Fibroblast of lung (primary cell): ENCODE measurements at regions not wholly inside any gene's neighbourhood (a gene's known extent, or its start where the extent isn't known, plus 50 kb on each side); places are given as distances from the start of the nearest gene placed in this dataset.

Experiments
- DNase-seq, 2 donors: peaks; one replicate each; pipeline versions ENCODE4 v3.0.0 to v3.0.0-alpha.2; 2010; ENCODE audit warnings: low read depth in 2 of 2
- H2AFZ ChIP-seq: 2 replicates; pipeline ENCODE4 v1.5.1; 2012; ENCODE audit warnings: low read length, control low read depth, inconsistent platforms
- H3K27ac ChIP-seq: 2 replicates; pipeline ENCODE4 v1.5.1; 2011; ENCODE audit warnings: low read length, control low read depth; ENCODE audit not compliant: insufficient read depth
- H3K27me3 ChIP-seq: 2 replicates; pipeline ENCODE4 v1.5.1; 2011; ENCODE audit warnings: mild to moderate bottlenecking, low read length; ENCODE audit not compliant: control insufficient read depth, insufficient read depth
- H3K36me3 ChIP-seq: 2 replicates; pipeline ENCODE4 v1.5.1; 2011; ENCODE audit warnings: low read length; ENCODE audit not compliant: control insufficient read depth, insufficient read depth
- H3K4me1 ChIP-seq: 2 replicates; pipeline ENCODE4 v1.5.1; 2011; ENCODE audit warnings: low read length; ENCODE audit not compliant: control insufficient read depth, insufficient read depth; ENCODE audit errors: extremely low read depth
- H3K4me2 ChIP-seq: 2 replicates; pipeline ENCODE4 v1.5.1; 2011; ENCODE audit warnings: low read length, control low read depth; ENCODE audit not compliant: insufficient read depth; ENCODE audit errors: extremely low read depth
- H3K4me3 ChIP-seq, 4 experiments: fragments of 200-600 bp in 1 of 4; sonication (generic) in 1 of 4; replicated peaks in 1 of 4; 2 replicates each; pipeline ENCODE4 v1.5.1; 2011 to 2016; ENCODE audit warnings: low read length in 4 of 4, low read depth in 3 of 4, mild to moderate bottlenecking in 3 of 4, control low read depth in 2 of 4, inconsistent platforms in 1 of 4, mixed read lengths in 1 of 4; ENCODE audit not compliant: insufficient read depth in 1 of 4; ENCODE audit errors: control extremely low read depth in 1 of 4
- H3K79me2 ChIP-seq: 2 replicates; pipeline ENCODE4 v1.5.1; 2012; ENCODE audit warnings: mild to moderate bottlenecking, low read length, inconsistent platforms; ENCODE audit not compliant: control insufficient read depth, insufficient read depth
- H3K9ac ChIP-seq: 2 replicates; pipeline ENCODE4 v1.5.1; 2011; ENCODE audit warnings: mild to moderate bottlenecking, low read length, control low read depth; ENCODE audit not compliant: insufficient read depth
- H3K9me3 ChIP-seq: 2 replicates; pipeline ENCODE4 v1.5.1; 2012; ENCODE audit warnings: low read depth, low read length; ENCODE audit not compliant: control insufficient read depth, insufficient read depth
- H4K20me1 ChIP-seq: 2 replicates; pipeline ENCODE4 v1.5.1; 2011; ENCODE audit warnings: low read length; ENCODE audit not compliant: control insufficient read depth, insufficient read depth; ENCODE audit errors: extremely low read depth
- CTCF ChIP-seq, 2 donors: IDR thresholded peaks in 1 of 2; conservative IDR thresholded peaks in 1 of 2; 1 replicate in 1 of 2; 2 replicates in 1 of 2; pipeline ENCODE4 v1.5.1; 2011 to 2012; ENCODE audit warnings: low read length in 2 of 2, control low read depth in 1 of 2, inconsistent platforms in 1 of 2, low read depth in 1 of 2, mild to moderate bottlenecking in 1 of 2
- EZH2 ChIP-seq: IDR thresholded peaks from 2 replicates; pipeline ENCODE4 v1.5.1; 2012; ENCODE audit warnings: low read length, control low read depth, mild to moderate bottlenecking; ENCODE audit errors: missing control alignments

GRCh38 chr2:47257946-47258348 is 81.6 kb upstream of the CALM2 start:
- Histone ChIP-seq H3K9me3 (no peaks in the 10 kb centered on the region), H4K20me1 (no peaks in the 10 kb centered on the region), H3K27ac (no peak overlapping the region), H3K4me2 (no peak overlapping the region), H3K4me1 (no peaks in the 10 kb centered on the region), H3K4me3 (no peak overlapping the region), H3K36me3 (no peaks in the 10 kb centered on the region), H2AFZ (no peak overlapping the region), H3K79me2 (no peaks in the 10 kb centered on the region), H3K27me3 (no peaks in the 10 kb centered on the region), H3K9ac (no peak overlapping the region)
- no peak for DNase-seq
- TF ChIP-seq CTCF (conservative IDR thresholded peaks at IDR 0.05 in 1 of 2, IDR thresholded peaks at IDR 0.05 in 1 of 2; ENCODE audit: low read depth in 1 of 2, low read length in 2 of 2) = no peak
- TF ChIP-seq EZH2 = no peak

GRCh38 chr2:47256416-47257087 is 80.2 kb upstream of the CALM2 start:
- Histone ChIP-seq H3K9ac (no peak overlapping the region), H3K27ac (no peak overlapping the region), H3K27me3 (no peaks in the 10 kb centered on the region), H2AFZ (no peak overlapping the region), H3K9me3 (no peaks in the 10 kb centered on the region), H3K36me3 (no peaks in the 10 kb centered on the region), H3K4me2 (no peak overlapping the region), H4K20me1 (no peaks in the 10 kb centered on the region), H3K4me3 (no peak overlapping the region), H3K79me2 (no peaks in the 10 kb centered on the region), H3K4me1 (no peaks in the 10 kb centered on the region)
- no peak for TF ChIP-seq CTCF (conservative IDR thresholded peaks at IDR 0.05 in 1 of 2, IDR thresholded peaks at IDR 0.05 in 1 of 2; ENCODE audit: low read depth in 1 of 2, low read length in 2 of 2)
- no peak for TF ChIP-seq EZH2
- no peak for DNase-seq

GRCh38 chr2:47255794-47256193 is 79.5 kb upstream of the CALM2 start:
- Histone ChIP-seq H3K27me3 (no peaks in the 10 kb centered on the region), H3K27ac (no peak overlapping the region), H3K9ac (no peak overlapping the region), H2AFZ (no peak overlapping the region), H3K9me3 (no peaks in the 10 kb centered on the region), H3K4me2 (no peak overlapping the region), H4K20me1 (no peaks in the 10 kb centered on the region), H3K36me3 (no peaks in the 10 kb centered on the region), H3K4me3 (no peak overlapping the region), H3K79me2 (no peaks in the 10 kb centered on the region), H3K4me1 (no peaks in the 10 kb centered on the region)
- TF ChIP-seq CTCF (conservative IDR thresholded peaks at IDR 0.05 in 1 of 2, IDR thresholded peaks at IDR 0.05 in 1 of 2; ENCODE audit: low read depth in 1 of 2, low read length in 2 of 2) (no peak), EZH2 (no peak)
- DNase-seq = no peak
